Fibroblast of the aortic adventitia (primary cell): ENCODE measurements at regions not wholly inside any gene's neighbourhood (a gene's known extent, or its start where the extent isn't known, plus 50 kb on each side); places are given as distances from the start of the nearest gene placed in this dataset.

ENCODE experiments used
- DNase-seq: peaks from one replicate; pipeline ENCODE4 v3.0.0-alpha.2; 2010; ENCODE audit warnings: low read depth
- H3K4me3 ChIP-seq: 2 replicates; pipeline ENCODE4 v1.5.1; 2011; ENCODE audit warnings: low read depth, mild to moderate bottlenecking, control low read depth, low read length, moderate library complexity
- CTCF ChIP-seq: IDR thresholded peaks from 2 replicates; pipeline ENCODE4 v1.5.1; 2011; ENCODE audit warnings: mild to moderate bottlenecking, low read length, control low read depth, inconsistent platforms; ENCODE audit not compliant: insufficient read depth

GRCh38 chr1:234976861-234977680, 151.6 kb downstream of the TOMM20 start:
- no peak for TF ChIP-seq CTCF
- DNase-seq, result no peak
- no peak overlapping the region for H3K4me3 ChIP-seq

GRCh38 chr1:234975941-234976860, 152.4 kb downstream of the TOMM20 start:
- H3K4me3 ChIP-seq, result no peak overlapping the region
- no peak for DNase-seq
- no peak for TF ChIP-seq CTCF

DNA sequence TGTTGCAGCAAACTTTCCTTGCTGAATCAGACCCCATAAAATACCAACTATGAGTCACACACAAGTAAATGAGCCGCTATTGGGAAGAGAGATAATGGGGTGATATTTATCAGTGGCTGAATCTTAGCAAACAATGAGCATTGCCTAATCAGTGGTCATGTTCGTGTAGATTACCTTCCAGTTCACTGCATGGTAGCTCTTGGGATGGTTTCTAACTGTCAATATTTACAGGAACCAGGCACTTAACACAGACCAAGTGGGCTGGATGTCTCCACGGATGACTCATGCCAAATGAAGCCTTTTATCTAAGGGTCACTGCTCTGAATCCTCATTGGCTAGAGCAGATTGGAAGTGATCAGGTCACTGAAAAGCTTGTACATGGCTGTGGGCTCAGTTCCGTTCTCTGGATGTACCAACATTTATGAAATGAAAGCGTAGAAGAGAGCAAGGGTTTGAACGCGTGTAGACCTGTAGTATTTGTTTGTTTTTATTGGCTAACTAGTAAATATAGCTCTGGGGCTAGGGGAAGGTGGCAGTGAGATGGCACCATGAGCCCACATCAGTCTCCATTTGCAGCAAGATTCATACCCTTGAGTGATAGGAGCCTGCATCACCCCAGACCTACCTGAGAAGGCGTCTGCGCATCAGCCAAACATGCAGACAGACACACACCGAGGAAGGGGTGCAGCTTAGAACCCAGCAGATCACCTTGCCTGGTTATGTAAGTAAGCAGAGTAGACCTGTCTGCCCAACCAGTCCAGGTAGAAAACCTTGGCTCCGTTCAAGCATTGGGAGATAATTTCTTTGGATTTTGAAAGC, 153.3 kb downstream of the TOMM20 start:
- no peak overlapping the region for H3K4me3 ChIP-seq
- no peak for TF ChIP-seq CTCF
- DNase-seq, result peak; percentile 98

- no peak for TF ChIP-seq CTCF
- DNase-seq, result no peak
- H3K4me3 ChIP-seq, result no peak overlapping the region
These were observed 155.0 kb downstream of the TOMM20 start for GRCh38 chr1:234973426-234974250.

DNA sequence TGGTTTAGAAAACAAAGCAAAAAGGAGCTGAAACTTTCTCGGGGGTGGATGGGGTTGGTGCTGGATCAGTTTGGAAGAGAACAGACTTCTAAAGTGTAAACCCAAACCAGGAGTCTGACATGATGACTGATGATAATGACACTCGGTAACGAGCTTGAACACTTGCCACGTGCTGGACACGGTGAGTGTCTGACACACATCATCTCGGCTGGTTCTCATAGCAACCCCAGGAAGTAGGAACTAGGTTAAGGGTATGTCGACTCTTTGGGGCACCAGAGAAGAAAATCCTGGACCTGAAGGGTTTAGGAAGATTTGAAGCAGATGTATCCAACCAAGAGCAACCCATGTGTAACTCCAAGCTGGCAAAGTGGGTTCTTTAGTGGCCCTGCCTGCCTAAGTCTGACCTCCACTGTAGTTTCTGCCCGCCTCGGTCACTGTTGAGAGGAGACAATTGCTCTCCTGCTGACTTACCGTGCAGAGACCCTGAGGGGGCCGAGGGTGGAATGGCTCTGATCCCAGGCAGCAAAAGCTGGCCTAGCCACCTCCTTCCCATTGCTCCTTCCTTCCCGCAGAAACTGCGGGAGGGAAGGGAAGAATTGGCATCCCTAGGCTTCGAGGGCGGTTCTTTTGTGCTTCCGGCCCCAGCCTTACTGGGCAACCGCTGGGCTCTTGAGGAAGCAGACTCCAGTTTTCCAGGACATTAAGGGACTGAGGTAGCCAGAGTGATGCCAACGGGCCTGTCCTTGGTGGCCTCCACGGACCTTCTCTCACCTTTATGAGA, 156.0 kb downstream of the TOMM20 start:
- no peak overlapping the region for H3K4me3 ChIP-seq
- no peak for TF ChIP-seq CTCF
- DNase-seq, result no peak
